LNCaP clone FGC (cell line): ENCODE measurements at regions not wholly inside any gene's neighbourhood (a gene's known extent, or its start where the extent isn't known, plus 50 kb on each side); places are given as distances from the start of the nearest gene placed in this dataset.

ENCODE experiments used
- DNase-seq: peaks from one replicate; pipeline ENCODE4 v3.0.0-alpha.2; 2011; ENCODE audit warnings: low read depth
- H3K4me3 ChIP-seq: 2 replicates; pipeline ENCODE4 v1.5.1; 2011; ENCODE audit warnings: mild to moderate bottlenecking, low read depth, low read length, control low read depth
- CTCF ChIP-seq: IDR thresholded peaks from 2 replicates; pipeline ENCODE4 v1.5.1; 2012; ENCODE audit warnings: mild to moderate bottlenecking; ENCODE audit not compliant: control insufficient read depth, insufficient read depth; ENCODE audit errors: extremely low read depth

- no peak overlapping the region for H3K4me3 ChIP-seq
- TF ChIP-seq CTCF: no peak
- peak; percentile 14 for DNase-seq
Measured at GRCh38 chr22:25482868-25483639, 81.4 kb upstream of the GRK3 start.

DNA sequence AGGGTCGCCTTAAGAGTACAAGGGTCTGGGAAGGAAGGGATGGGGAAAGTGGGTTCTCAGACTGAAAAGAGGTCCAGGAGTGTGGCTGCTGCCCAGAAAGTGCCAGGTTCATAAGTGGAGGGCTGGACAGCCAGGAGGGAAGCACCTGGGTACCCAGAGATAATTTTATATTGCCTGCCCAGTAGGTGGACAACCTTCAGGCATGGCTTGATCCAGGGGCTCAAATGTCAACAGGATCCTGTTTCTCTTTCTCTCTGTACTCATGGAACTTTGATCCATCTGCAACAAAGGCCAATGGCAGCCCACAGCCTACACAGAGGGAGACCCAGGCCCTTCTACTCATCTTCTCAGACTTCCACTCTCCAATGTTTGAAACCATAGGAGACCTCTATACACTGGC lies 80.5 kb upstream of the GRK3 start:
- H3K4me3 ChIP-seq: no peak overlapping the region
- TF ChIP-seq CTCF: no peak
- no peak for DNase-seq

- no peak overlapping the region for H3K4me3 ChIP-seq
- DNase-seq: no peak
- TF ChIP-seq CTCF: no peak
Measured at GRCh38 chr22:25484521-25485315, 79.8 kb upstream of the GRK3 start.

- no peak overlapping the region for H3K4me3 ChIP-seq
- no peak for DNase-seq
- no peak for TF ChIP-seq CTCF
Measured at GRCh38 chr22:25485626-25486545, 78.6 kb upstream of the GRK3 start.

DNA sequence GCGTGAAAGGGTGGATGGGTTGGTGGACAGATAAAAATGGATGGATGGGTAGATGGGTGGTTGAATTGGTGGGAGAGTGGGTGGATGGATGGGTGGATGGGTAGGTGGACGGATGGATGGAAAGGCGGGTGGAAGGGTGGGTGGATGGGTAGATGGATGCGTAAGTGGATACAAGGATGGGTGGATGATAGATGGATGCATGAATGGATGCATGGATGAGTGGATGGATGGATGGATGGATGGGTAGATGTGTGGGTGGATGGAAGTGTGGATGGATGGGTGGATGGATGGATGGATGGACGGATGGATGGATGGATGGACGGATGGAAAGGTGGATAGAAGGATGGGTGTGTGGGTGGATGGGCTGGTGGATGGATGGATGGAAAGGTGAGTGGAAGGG lies 77.0 kb upstream of the GRK3 start:
- TF ChIP-seq CTCF: no peak
- no peak for DNase-seq

GRCh38 chr22:25488244-25489020 lies 76.0 kb upstream of the GRK3 start:
- no peak for TF ChIP-seq CTCF
- H3K4me3 ChIP-seq: no peak overlapping the region
- no peak for DNase-seq

More for the DNA sequence above, 77.0 kb upstream of the GRK3 start:
- H3K4me3 ChIP-seq: no peak overlapping the region
